HL-60 (cell line): ENCODE measurements at regions not wholly inside any gene's neighbourhood (a gene's known extent, or its start where the extent isn't known, plus 50 kb on each side); places are given as distances from the start of the nearest gene placed in this dataset.

Experiments
- DNase-seq, 2 experiments: peaks; one replicate each; pipeline ENCODE4 v3.0.0-alpha.2; 2010 to 2020; ENCODE audit warnings: low read depth in 1 of 2, low spot score in 1 of 2
- H3K27ac ChIP-seq: fragments of 250-450 bp; sonication (Bioruptor Pico); replicated peaks from 2 replicates; pipeline ENCODE4 v1.5.1; 2020; ENCODE audit warnings: mild to moderate bottlenecking, moderate library complexity
- H3K27me3 ChIP-seq: fragments of 250-450 bp; sonication (Bioruptor Pico); 2 replicates; pipeline ENCODE4 v1.5.1; 2021; ENCODE audit warnings: mild to moderate bottlenecking, moderate library complexity; ENCODE audit not compliant: insufficient read depth, poor library complexity, severe bottlenecking
- H3K4me3 ChIP-seq: replicated peaks from 2 replicates; pipeline ENCODE4 v1.5.1; 2011; ENCODE audit warnings: mild to moderate bottlenecking, control low read depth, low read length; ENCODE audit not compliant: insufficient read depth
- CTCF ChIP-seq: IDR thresholded peaks from one replicate; pipeline ENCODE4 v1.5.1; 2011; ENCODE audit warnings: low read length, control low read depth, inconsistent platforms; ENCODE audit not compliant: insufficient read depth
- GABPA ChIP-seq: IDR thresholded peaks from 2 replicates; pipeline ENCODE4 v1.6.1; 2012; ENCODE audit warnings: low read depth
- POLR2AphosphoS5 ChIP-seq: IDR thresholded peaks from 2 replicates; pipeline ENCODE4 v1.6.1; 2012; ENCODE audit warnings: low read depth
- REST ChIP-seq: IDR thresholded peaks from 2 replicates; pipeline ENCODE4 v1.6.1; 2012; ENCODE audit warnings: low read depth; ENCODE audit not compliant: insufficient replicate concordance
- SPI1 ChIP-seq: IDR thresholded peaks from 2 replicates; pipeline ENCODE4 v1.6.1; 2012; ENCODE audit warnings: low read depth, mild to moderate bottlenecking, borderline replicate concordance

GRCh38 chr1:187665483-187665882, 836.7 kb downstream of the PLA2G4A start:
- Histone ChIP-seq H3K27ac (no peak overlapping the region), H3K27me3 (no peaks in the 10 kb centered on the region), H3K4me3 (no peak overlapping the region)
- no peak for DNase-seq
- TF ChIP-seq SPI1, result no peak
- no peak for TF ChIP-seq CTCF
- TF ChIP-seq REST, result no peak
- TF ChIP-seq POLR2AphosphoS5, result no peak
- no peak for TF ChIP-seq GABPA

GRCh38 chr1:187680823-187681222, 852.1 kb downstream of the PLA2G4A start:
- no peak overlapping the region for H3K27ac ChIP-seq
- H3K4me3 ChIP-seq, result no peak overlapping the region
- no peak for TF ChIP-seq POLR2AphosphoS5
- no peak for TF ChIP-seq SPI1
- no peak for TF ChIP-seq REST
- no peak for TF ChIP-seq CTCF
- TF ChIP-seq GABPA, result no peak
- no peak for DNase-seq
- H3K27me3 ChIP-seq, result no peaks in the 10 kb centered on the region

GRCh38 chr1:187682112-187682511, 853.4 kb downstream of the PLA2G4A start:
- TF ChIP-seq POLR2AphosphoS5 (no peak), SPI1 (no peak)
- Histone ChIP-seq H3K4me3 (no peak overlapping the region), H3K27me3 (no peaks in the 10 kb centered on the region), H3K27ac (no peak overlapping the region)
- no peak for DNase-seq

GRCh38 chr1:187685333-187685732, 856.6 kb downstream of the PLA2G4A start:
- H3K27me3 ChIP-seq, result no peaks in the 10 kb centered on the region
- no peak for TF ChIP-seq GABPA
- no peak for TF ChIP-seq CTCF
- TF ChIP-seq POLR2AphosphoS5, result no peak
- no peak for TF ChIP-seq REST
- TF ChIP-seq SPI1, result no peak
- no peak for DNase-seq
- H3K4me3 ChIP-seq, result no peak overlapping the region
- H3K27ac ChIP-seq, result no peak overlapping the region
